Endothelial cell of umbilical vein (primary cell): ENCODE measurements at regions not wholly inside any gene's neighbourhood (a gene's known extent, or its start where the extent isn't known, plus 50 kb on each side); places are given as distances from the start of the nearest gene placed in this dataset.

Source experiments
- BruUV-seq: library from RNA; stranded (reverse); fragments of 400-500 nt; replicated peaks from 2 replicates; lab custom pipeline; 2021; lab: Mats Ljungman, UMichigan
- CTCF ChIA-PET: fragments of 300-600, 350-600 bp; sonication (Branson Sonifier 250); formaldehyde crosslinking; loops from one replicate; lab custom pipeline; 2021; ENCODE audit warnings: antibody characterized with exemption, inconsistent platforms; lab: Charles Lee
- POLR2A ChIA-PET: fragments of 300-600, 350-600 bp; sonication (Branson Sonifier 250); formaldehyde crosslinking; loops from one replicate; lab custom pipeline; 2021; ENCODE audit warnings: antibody characterized with exemption, inconsistent platforms; lab: Charles Lee
- DNase-seq: peaks from one replicate; pipeline ENCODE4 v3.0.0-alpha.2; 2011; ENCODE audit warnings: low read depth, low spot score
- FAIRE-seq: peaks from 2 replicates; lab custom pipeline; 2011; peaks lifted over from hg19 to GRCh38; lab: Jason Lieb, UNC
- H2AFZ ChIP-seq: 2 replicates; pipeline ENCODE4 v1.6.0; 2012; ENCODE audit warnings: low read depth, low read length, control low read depth, inconsistent platforms
- H3K27ac ChIP-seq: 2 replicates; pipeline ENCODE4 v1.5.1; 2011; ENCODE audit warnings: low read depth, mild to moderate bottlenecking, control low read depth, low read length, moderate library complexity; ENCODE audit not compliant: insufficient read depth
- H3K27me3 ChIP-seq, 2 experiments: 2 replicates each; pipeline versions ENCODE4 v1.6.0 to v1.6.1; 2011; ENCODE audit warnings: low read length in 2 of 2, mixed read lengths in 1 of 2; ENCODE audit not compliant: control insufficient read depth in 2 of 2, insufficient read depth in 2 of 2
- H3K36me3 ChIP-seq, 2 experiments: 2 replicates in 1 of 2; 3 replicates in 1 of 2; pipeline ENCODE4 v1.5.1; 2011; ENCODE audit warnings: low read length in 2 of 2, mild to moderate bottlenecking in 1 of 2, moderate library complexity in 1 of 2; ENCODE audit not compliant: control insufficient read depth in 2 of 2, insufficient read depth in 2 of 2; ENCODE audit errors: extremely low read depth in 1 of 2
- H3K4me1 ChIP-seq: 3 replicates; pipeline ENCODE4 v1.5.1; 2011; ENCODE audit warnings: mild to moderate bottlenecking, low read length; ENCODE audit not compliant: control insufficient read depth, insufficient read depth; ENCODE audit errors: extremely low read depth
- H3K4me2 ChIP-seq: 2 replicates; pipeline ENCODE4 v1.6.1; 2011; ENCODE audit warnings: low read length, control low read depth, mixed read lengths; ENCODE audit not compliant: insufficient read depth
- H3K4me3 ChIP-seq, 3 experiments: fragments of 200-600 bp in 1 of 3; sonication (generic), shearing (Covaris generic) in 1 of 3; replicated peaks in 1 of 3; 2 replicates each; pipeline ENCODE4 v1.5.1; 2011 to 2016; ENCODE audit warnings: control low read depth in 3 of 3, low read length in 3 of 3, mild to moderate bottlenecking in 2 of 3, inconsistent platforms in 1 of 3, low read depth in 1 of 3, moderate library complexity in 1 of 3; ENCODE audit not compliant: insufficient read depth in 1 of 3
- H3K79me2 ChIP-seq: 2 replicates; pipeline ENCODE4 v1.6.0; 2012; ENCODE audit warnings: low read length, inconsistent platforms; ENCODE audit not compliant: control insufficient read depth, insufficient read depth
- H3K9ac ChIP-seq: replicated peaks from 2 replicates; pipeline ENCODE3; 2011; ENCODE audit warnings: low read length, control low read depth; ENCODE audit not compliant: insufficient read depth; ENCODE audit errors: extremely low read depth
- H3K9me1 ChIP-seq: replicated peaks from 3 replicates; pipeline ENCODE4 v1.6.0; 2011; ENCODE audit warnings: mild to moderate bottlenecking, low read length; ENCODE audit not compliant: control insufficient read depth, insufficient read depth; ENCODE audit errors: extremely low read depth
- H3K9me3 ChIP-seq: replicated peaks from 2 replicates; pipeline ENCODE4 v1.5.1; 2012; ENCODE audit warnings: low read length, inconsistent platforms; ENCODE audit not compliant: control insufficient read depth, insufficient read depth
- H4K20me1 ChIP-seq: replicated peaks from 2 replicates; pipeline ENCODE3; 2011; ENCODE audit warnings: mild to moderate bottlenecking, low read length; ENCODE audit not compliant: control insufficient read depth, insufficient read depth; ENCODE audit errors: extremely low read depth
- EZH2 ChIP-seq: IDR thresholded peaks from 2 replicates; pipeline ENCODE4 v1.6.1; 2012; ENCODE audit warnings: borderline replicate concordance, low read depth, mild to moderate bottlenecking, moderate library complexity, low read length, inconsistent platforms; ENCODE audit not compliant: severe bottlenecking
- FOS ChIP-seq: IDR thresholded peaks from 2 replicates; pipeline ENCODE4 v1.6.1; 2011; ENCODE audit warnings: mild to moderate bottlenecking, low read length, moderate library complexity, borderline replicate concordance; ENCODE audit not compliant: insufficient read depth
- GATA2 ChIP-seq: IDR thresholded peaks from 2 replicates; pipeline ENCODE4 v1.7.0; 2011; ENCODE audit warnings: low read depth, mild to moderate bottlenecking, moderate library complexity, mixed read lengths, low read length; ENCODE audit not compliant: insufficient read length, insufficient read depth
- JUN ChIP-seq: IDR thresholded peaks from 2 replicates; pipeline ENCODE4 v1.6.1; 2011; ENCODE audit warnings: borderline replicate concordance, low read depth; ENCODE audit not compliant: insufficient read length, insufficient read depth
- MYC ChIP-seq: IDR thresholded peaks from one replicate; pipeline ENCODE4 v1.6.1; 2011; ENCODE audit warnings: mild to moderate bottlenecking, low read depth, low read length
- POLR2A ChIP-seq: IDR thresholded peaks from 2 replicates; pipeline ENCODE4 v1.6.1; 2012; ENCODE audit warnings: low read depth, mild to moderate bottlenecking, control low read depth, low read length
- POLR2AphosphoS5 ChIP-seq: IDR thresholded peaks from 2 replicates; pipeline ENCODE4 v1.6.1; 2012; ENCODE audit warnings: low read depth, mild to moderate bottlenecking, control low read depth, low read length, moderate library complexity; ENCODE audit not compliant: insufficient read depth
- dilution Hi-C: fragments of 300-500 bp; cut with MboI; formaldehyde crosslinking; loops from one replicate; pipeline ENCODE4 v1.15.0; 2019; ENCODE audit warnings: low sequenced_read_pairs; ENCODE audit not compliant: extremely low pct_ligation_motif_present
- intact Hi-C: fragments of 100-400 bp; cut with micrococcal nuclease; formaldehyde crosslinking; loops from one replicate; pipeline ENCODE4 v1.10.0; 2022
- TF ChIP-seq, protein P1 (sequence below), 2 donors: IDR thresholded peaks; 1 replicate in 1 of 2; 2 replicates in 1 of 2; pipeline ENCODE4 v1.5.1; 2011; ENCODE audit warnings: low read length in 2 of 2, mild to moderate bottlenecking in 2 of 2, moderate library complexity in 2 of 2, control low read depth in 1 of 2, inconsistent platforms in 1 of 2, low read depth in 1 of 2; ENCODE audit not compliant: insufficient read depth in 1 of 2; ENCODE audit errors: extremely low read depth in 1 of 2
- TF ChIP-seq, protein P2 (sequence below): IDR thresholded peaks from 2 replicates; pipeline ENCODE4 v1.6.1; 2011; ENCODE audit not compliant: insufficient read depth, insufficient read length

GRCh38 chr7:46939558-46939957 is 642.4 kb downstream of the TNS3 start:
- CTCF ChIA-PET, result no interaction called here

More at GRCh38 chr7:46939558-46939957, 642.4 kb downstream of the TNS3 start:
- no peak overlapping the region for H2AFZ ChIP-seq
- DNase-seq (no peak), FAIRE-seq (no peak)
- intact Hi-C loops, result no loop called here
- no TSS peak for BruUV-seq
- H3K9ac ChIP-seq, result no peak overlapping the region
- no peak overlapping the region for H3K27ac ChIP-seq
- H3K27me3 ChIP-seq, result no peaks in the 10 kb centered on the region
- dilution Hi-C loops, result no loop called here
- TF ChIP-seq FOS, result no peak
- TF ChIP-seq POLR2A, result no peak
- TF ChIP-seq, protein P1, sequence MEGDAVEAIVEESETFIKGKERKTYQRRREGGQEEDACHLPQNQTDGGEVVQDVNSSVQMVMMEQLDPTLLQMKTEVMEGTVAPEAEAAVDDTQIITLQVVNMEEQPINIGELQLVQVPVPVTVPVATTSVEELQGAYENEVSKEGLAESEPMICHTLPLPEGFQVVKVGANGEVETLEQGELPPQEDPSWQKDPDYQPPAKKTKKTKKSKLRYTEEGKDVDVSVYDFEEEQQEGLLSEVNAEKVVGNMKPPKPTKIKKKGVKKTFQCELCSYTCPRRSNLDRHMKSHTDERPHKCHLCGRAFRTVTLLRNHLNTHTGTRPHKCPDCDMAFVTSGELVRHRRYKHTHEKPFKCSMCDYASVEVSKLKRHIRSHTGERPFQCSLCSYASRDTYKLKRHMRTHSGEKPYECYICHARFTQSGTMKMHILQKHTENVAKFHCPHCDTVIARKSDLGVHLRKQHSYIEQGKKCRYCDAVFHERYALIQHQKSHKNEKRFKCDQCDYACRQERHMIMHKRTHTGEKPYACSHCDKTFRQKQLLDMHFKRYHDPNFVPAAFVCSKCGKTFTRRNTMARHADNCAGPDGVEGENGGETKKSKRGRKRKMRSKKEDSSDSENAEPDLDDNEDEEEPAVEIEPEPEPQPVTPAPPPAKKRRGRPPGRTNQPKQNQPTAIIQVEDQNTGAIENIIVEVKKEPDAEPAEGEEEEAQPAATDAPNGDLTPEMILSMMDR (IDR thresholded peaks at IDR 0.05; ENCODE audit: extremely low read depth in 1 of 2, insufficient read depth in 1 of 2, low read depth in 1 of 2, low read length in 2 of 2), result no peak
- TF ChIP-seq POLR2AphosphoS5, result no peak
- TF ChIP-seq JUN, result no peak
- no peak for TF ChIP-seq GATA2
- TF ChIP-seq, protein P2, sequence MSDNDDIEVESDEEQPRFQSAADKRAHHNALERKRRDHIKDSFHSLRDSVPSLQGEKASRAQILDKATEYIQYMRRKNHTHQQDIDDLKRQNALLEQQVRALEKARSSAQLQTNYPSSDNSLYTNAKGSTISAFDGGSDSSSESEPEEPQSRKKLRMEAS, result no peak
- no peak for TF ChIP-seq MYC
- TF ChIP-seq EZH2, result no peak
- no peak overlapping the region for H3K4me3 ChIP-seq
- no peaks in the 10 kb centered on the region for H3K9me1 ChIP-seq
- no peaks in the 10 kb centered on the region for H3K4me1 ChIP-seq
- no peaks in the 10 kb centered on the region for H3K9me3 ChIP-seq
- H3K4me2 ChIP-seq, result no peak overlapping the region
- no peaks in the 10 kb centered on the region for H3K79me2 ChIP-seq
- no peaks in the 10 kb centered on the region for H3K36me3 ChIP-seq
- POLR2A ChIA-PET, result no interaction called here
- H4K20me1 ChIP-seq, result no peaks in the 10 kb centered on the region
